SK-N-SH (cell line): ENCODE measurements at regions not wholly inside any gene's neighbourhood (a gene's known extent, or its start where the extent isn't known, plus 50 kb on each side); places are given as distances from the start of the nearest gene placed in this dataset.

Source experiments
- CTCF ChIA-PET: fragments of 300-600, 350-600 bp; formaldehyde crosslinking; extraction: SDS; loops from one replicate; lab custom pipeline; 2021; lab: Yijun Ruan, JAX
- POLR2A ChIA-PET: fragments of 350-600 bp; sonication (Branson Sonifier 250); formaldehyde crosslinking; extraction: SDS; loops from one replicate; lab custom pipeline; 2020; ENCODE audit warnings: antibody characterized with exemption, inconsistent platforms; lab: Yijun Ruan, JAX
- DNase-seq: peaks from one replicate; pipeline ENCODE4 v3.0.0; 2012
- H2AFZ ChIP-seq: fragments of 200-600 bp; sonication (generic); 2 replicates; pipeline ENCODE4 v1.8.1; 2016; ENCODE audit warnings: antibody characterized with exemption, mild to moderate bottlenecking, low read depth
- H3F3A ChIP-seq: fragments of 200-600 bp; sonication (generic); replicated peaks from 2 replicates; pipeline ENCODE3; 2016; ENCODE audit warnings: antibody characterized with exemption, mild to moderate bottlenecking; ENCODE audit not compliant: insufficient read depth
- H3K27ac ChIP-seq, 2 experiments: fragments of 200-500 bp in 1 of 2; fragments of 200-600 bp in 1 of 2; sonication (Bioruptor generic) in 1 of 2; sonication (generic), shearing (Covaris generic) in 1 of 2; 2 replicates each; pipeline versions ENCODE4 v1.5.1 to v1.6.1; 2014 to 2016; ENCODE audit warnings: low read depth in 2 of 2, inconsistent platforms in 1 of 2, low read length in 1 of 2, mild to moderate bottlenecking in 1 of 2, mixed read lengths in 1 of 2
- H3K27me3 ChIP-seq: fragments of 200-600 bp; sonication (generic), shearing (Covaris generic); 2 replicates; pipeline ENCODE4 v1.6.1; 2016; ENCODE audit warnings: mixed run types; ENCODE audit not compliant: insufficient read depth
- H3K36me3 ChIP-seq, 2 experiments: fragments of 200-500 bp in 1 of 2; fragments of 200-600 bp in 1 of 2; sonication (Bioruptor generic) in 1 of 2; sonication (generic) in 1 of 2; replicated peaks in 1 of 2; 2 replicates each; pipeline versions ENCODE3 to v1.5.1; 2014 to 2016; ENCODE audit warnings: low read length in 1 of 2, mild to moderate bottlenecking in 1 of 2; ENCODE audit not compliant: insufficient read depth in 2 of 2, control insufficient read depth in 1 of 2
- H3K4me1 ChIP-seq, 2 experiments: fragments of 200-500 bp in 1 of 2; fragments of 200-600 bp in 1 of 2; sonication (Bioruptor generic) in 1 of 2; sonication (generic), shearing (Covaris generic) in 1 of 2; 2 replicates each; pipeline versions ENCODE4 v1.5.1 to v1.6.1; 2014 to 2016; ENCODE audit warnings: low read depth in 1 of 2, low read length in 1 of 2, mixed run types in 1 of 2; ENCODE audit not compliant: insufficient read depth in 2 of 2, control insufficient read depth in 1 of 2
- H3K4me2 ChIP-seq: fragments of 200-600 bp; sonication (generic), shearing (Covaris generic); 2 replicates; pipeline ENCODE4 v1.6.1; 2017; ENCODE audit warnings: mixed run types
- H3K4me3 ChIP-seq, 2 experiments: fragments of 200-500 bp in 1 of 2; fragments of 200-600 bp in 1 of 2; sonication (Bioruptor generic) in 1 of 2; sonication (generic), shearing (Covaris generic) in 1 of 2; 2 replicates each; pipeline versions ENCODE4 v1.5.1 to v1.8.1; 2014 to 2016; ENCODE audit warnings: low read depth in 2 of 2, inconsistent platforms in 1 of 2, low read length in 1 of 2, mild to moderate bottlenecking in 1 of 2, mixed read lengths in 1 of 2, moderate library complexity in 1 of 2
- H3K79me2 ChIP-seq: fragments of 200-600 bp; sonication (generic); 2 replicates; pipeline ENCODE4 v1.8.1; 2017; ENCODE audit warnings: mild to moderate bottlenecking; ENCODE audit not compliant: insufficient read depth
- H3K9ac ChIP-seq: fragments of 200-600 bp; sonication (generic); 2 replicates; pipeline ENCODE4 v1.6.1; 2017; ENCODE audit warnings: mixed run types
- H3K9me2 ChIP-seq: fragments of 200-600 bp; sonication (generic); 2 replicates; pipeline ENCODE4 v1.6.1; 2017; ENCODE audit warnings: mixed run types
- H3K9me3 ChIP-seq: fragments of 200-600 bp; sonication (generic); 2 replicates; pipeline ENCODE4 v1.6.1; 2017; ENCODE audit warnings: mixed run types, mild to moderate bottlenecking, moderate library complexity
- H4K20me1 ChIP-seq: fragments of 200-600 bp; sonication (generic); 2 replicates; pipeline ENCODE4 v1.6.1; 2017; ENCODE audit warnings: mild to moderate bottlenecking, mixed run types; ENCODE audit not compliant: insufficient read depth
- CHD2 ChIP-seq: fragments of 150-350 bp; IDR thresholded peaks from 2 replicates; pipeline ENCODE4 v1.6.1; 2018; ENCODE audit warnings: low read length; ENCODE audit not compliant: partially characterized antibody
- ELF1 ChIP-seq: IDR thresholded peaks from 2 replicates; pipeline ENCODE4 v1.4.0; 2012
- EP300 ChIP-seq, 2 experiments: IDR thresholded peaks; 2 replicates each; pipeline versions ENCODE4 v1.4.0 to v1.6.1; 2012; ENCODE audit warnings: borderline replicate concordance in 1 of 2, low read depth in 1 of 2, low read length in 1 of 2
- EZH2phosphoT487 ChIP-seq: fragments of 200-600 bp; sonication (generic); IDR thresholded peaks from 2 replicates; pipeline ENCODE4 v1.6.1; 2017; ENCODE audit warnings: low read depth, mixed run types, mild to moderate bottlenecking, antibody characterized with exemption, moderate library complexity, borderline replicate concordance
- GABPA ChIP-seq: IDR thresholded peaks from 2 replicates; pipeline ENCODE4 v1.4.0; 2012; ENCODE audit warnings: low read depth, mild to moderate bottlenecking
- MEF2A ChIP-seq: IDR thresholded peaks from 2 replicates; pipeline ENCODE4 v1.4.0; 2012; ENCODE audit warnings: low read depth, borderline replicate concordance
- NFIC ChIP-seq: IDR thresholded peaks from 2 replicates; pipeline ENCODE4 v1.4.0; 2012; ENCODE audit warnings: borderline replicate concordance
- NRF1 ChIP-seq: IDR thresholded peaks from 2 replicates; pipeline ENCODE4 v1.6.1; 2012; ENCODE audit warnings: low read depth, mild to moderate bottlenecking, low read length
- RCOR1 ChIP-seq: fragments of 150-350 bp; IDR thresholded peaks from 2 replicates; pipeline ENCODE4 v1.6.1; 2017; ENCODE audit warnings: antibody characterized with exemption, low read length
- RFX5 ChIP-seq: IDR thresholded peaks from 2 replicates; pipeline ENCODE4 v1.6.1; 2012; ENCODE audit warnings: mild to moderate bottlenecking, improper control_type of control experiment, low read length
- SIN3A ChIP-seq: IDR thresholded peaks from 2 replicates; pipeline ENCODE4 v1.6.1; 2012; ENCODE audit warnings: low read depth, mild to moderate bottlenecking, low read length, moderate library complexity, borderline replicate concordance
- TCF12 ChIP-seq: IDR thresholded peaks from 2 replicates; pipeline ENCODE4 v1.4.0; 2012
- TEAD4 ChIP-seq: IDR thresholded peaks from 2 replicates; pipeline ENCODE4 v1.4.0; 2012; ENCODE audit warnings: mild to moderate bottlenecking, borderline replicate concordance; ENCODE audit not compliant: insufficient read depth
- YY1 ChIP-seq: IDR thresholded peaks from 2 replicates; pipeline ENCODE4 v1.4.0; 2012; ENCODE audit warnings: low read depth, mild to moderate bottlenecking
- WGBS: methylation state at CpG from one replicate; pipeline ENCODE4 v1.1.6; 2017; ENCODE audit warnings: low lambda C conversion rate; 5-methylcytosine and 5-hydroxymethylcytosine counted together
- TF ChIP-seq, protein P1 (sequence below): fragments of 200-600 bp; sonication (generic); IDR thresholded peaks from 2 replicates; pipeline ENCODE4 v1.6.1; 2017; ENCODE audit warnings: antibody characterized with exemption, mild to moderate bottlenecking, moderate library complexity
- TF ChIP-seq, protein P2 (sequence below): IDR thresholded peaks from 2 replicates; pipeline ENCODE4 v1.6.1; 2012; ENCODE audit warnings: mild to moderate bottlenecking, low read depth, low read length, moderate library complexity
- TF ChIP-seq, protein P3 (sequence below): IDR thresholded peaks from 2 replicates; pipeline ENCODE4 v1.4.0; 2012; ENCODE audit warnings: low read depth, borderline replicate concordance
- TF ChIP-seq, protein P4 (sequence below): IDR thresholded peaks from 2 replicates; pipeline ENCODE4 v1.4.0; 2012; ENCODE audit warnings: low read depth, borderline replicate concordance
- TF ChIP-seq, protein P5 (sequence below): IDR thresholded peaks from 2 replicates; pipeline ENCODE4; 2012
- TF ChIP-seq, protein P6 (sequence below): fragments of 150-350 bp; IDR thresholded peaks from 2 replicates; pipeline ENCODE4 v1.6.1; 2016; ENCODE audit warnings: mild to moderate bottlenecking, low read depth, low read length

DNA sequence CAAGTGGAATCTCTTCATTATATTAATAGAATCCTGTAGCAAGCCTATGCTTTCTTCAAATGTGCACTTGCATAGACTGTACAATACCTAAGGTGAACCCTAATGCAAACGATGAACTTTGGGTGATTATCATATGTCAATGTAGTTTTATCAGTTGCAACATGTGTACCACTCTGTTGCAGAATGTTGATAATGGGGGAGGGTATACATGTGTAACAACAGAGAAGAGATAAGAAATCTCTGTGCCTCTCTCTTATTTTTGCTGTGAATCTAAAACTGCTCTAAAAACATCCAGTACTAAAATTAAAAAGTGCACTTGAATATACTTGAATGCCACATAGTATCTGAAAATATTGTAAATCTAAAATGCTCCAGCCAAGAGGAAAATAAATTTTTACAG lies 820.8 kb upstream of the MIR17HG start:
- POLR2A ChIA-PET, result no interaction called here
- no peak overlapping the region for H3K4me2 ChIP-seq
- no peak overlapping the region for H3K9ac ChIP-seq
- H4K20me1 ChIP-seq, result no peaks in the 10 kb centered on the region
- 14% methylated on average over 1 of the region's 1 CpG for WGBS
- no peaks in the 10 kb centered on the region for H3K27me3 ChIP-seq
- no peaks in the 10 kb centered on the region for H3K9me2 ChIP-seq
- H3K4me1 ChIP-seq, result no peaks in the 10 kb centered on the region
- no peaks in the 10 kb centered on the region for H3F3A ChIP-seq
- no peak for DNase-seq
- H3K9me3 ChIP-seq, result no peaks in the 10 kb centered on the region
- CTCF ChIA-PET, result no interaction called here
- no peak overlapping the region for H3K27ac ChIP-seq
- H3K79me2 ChIP-seq, result no peaks in the 10 kb centered on the region
- H3K4me3 ChIP-seq, result no peak overlapping the region
- TF ChIP-seq EZH2phosphoT487 (no peak), YY1 (no peak), GABPA (no peak), RCOR1 (no peak), RFX5 (no peak), EP300 (IDR thresholded peaks at IDR 0.05; ENCODE audit: borderline replicate concordance in 1 of 2, low read depth in 1 of 2, low read length in 1 of 2) (no peak), ELF1 (no peak), NFIC (no peak), CHD2 (no peak), TEAD4 (no peak), SIN3A (no peak), MEF2A (no peak), NRF1 (no peak), TCF12 (no peak)
- TF ChIP-seq, protein P1, sequence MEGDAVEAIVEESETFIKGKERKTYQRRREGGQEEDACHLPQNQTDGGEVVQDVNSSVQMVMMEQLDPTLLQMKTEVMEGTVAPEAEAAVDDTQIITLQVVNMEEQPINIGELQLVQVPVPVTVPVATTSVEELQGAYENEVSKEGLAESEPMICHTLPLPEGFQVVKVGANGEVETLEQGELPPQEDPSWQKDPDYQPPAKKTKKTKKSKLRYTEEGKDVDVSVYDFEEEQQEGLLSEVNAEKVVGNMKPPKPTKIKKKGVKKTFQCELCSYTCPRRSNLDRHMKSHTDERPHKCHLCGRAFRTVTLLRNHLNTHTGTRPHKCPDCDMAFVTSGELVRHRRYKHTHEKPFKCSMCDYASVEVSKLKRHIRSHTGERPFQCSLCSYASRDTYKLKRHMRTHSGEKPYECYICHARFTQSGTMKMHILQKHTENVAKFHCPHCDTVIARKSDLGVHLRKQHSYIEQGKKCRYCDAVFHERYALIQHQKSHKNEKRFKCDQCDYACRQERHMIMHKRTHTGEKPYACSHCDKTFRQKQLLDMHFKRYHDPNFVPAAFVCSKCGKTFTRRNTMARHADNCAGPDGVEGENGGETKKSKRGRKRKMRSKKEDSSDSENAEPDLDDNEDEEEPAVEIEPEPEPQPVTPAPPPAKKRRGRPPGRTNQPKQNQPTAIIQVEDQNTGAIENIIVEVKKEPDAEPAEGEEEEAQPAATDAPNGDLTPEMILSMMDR, result no peak
- TF ChIP-seq, protein P2, sequence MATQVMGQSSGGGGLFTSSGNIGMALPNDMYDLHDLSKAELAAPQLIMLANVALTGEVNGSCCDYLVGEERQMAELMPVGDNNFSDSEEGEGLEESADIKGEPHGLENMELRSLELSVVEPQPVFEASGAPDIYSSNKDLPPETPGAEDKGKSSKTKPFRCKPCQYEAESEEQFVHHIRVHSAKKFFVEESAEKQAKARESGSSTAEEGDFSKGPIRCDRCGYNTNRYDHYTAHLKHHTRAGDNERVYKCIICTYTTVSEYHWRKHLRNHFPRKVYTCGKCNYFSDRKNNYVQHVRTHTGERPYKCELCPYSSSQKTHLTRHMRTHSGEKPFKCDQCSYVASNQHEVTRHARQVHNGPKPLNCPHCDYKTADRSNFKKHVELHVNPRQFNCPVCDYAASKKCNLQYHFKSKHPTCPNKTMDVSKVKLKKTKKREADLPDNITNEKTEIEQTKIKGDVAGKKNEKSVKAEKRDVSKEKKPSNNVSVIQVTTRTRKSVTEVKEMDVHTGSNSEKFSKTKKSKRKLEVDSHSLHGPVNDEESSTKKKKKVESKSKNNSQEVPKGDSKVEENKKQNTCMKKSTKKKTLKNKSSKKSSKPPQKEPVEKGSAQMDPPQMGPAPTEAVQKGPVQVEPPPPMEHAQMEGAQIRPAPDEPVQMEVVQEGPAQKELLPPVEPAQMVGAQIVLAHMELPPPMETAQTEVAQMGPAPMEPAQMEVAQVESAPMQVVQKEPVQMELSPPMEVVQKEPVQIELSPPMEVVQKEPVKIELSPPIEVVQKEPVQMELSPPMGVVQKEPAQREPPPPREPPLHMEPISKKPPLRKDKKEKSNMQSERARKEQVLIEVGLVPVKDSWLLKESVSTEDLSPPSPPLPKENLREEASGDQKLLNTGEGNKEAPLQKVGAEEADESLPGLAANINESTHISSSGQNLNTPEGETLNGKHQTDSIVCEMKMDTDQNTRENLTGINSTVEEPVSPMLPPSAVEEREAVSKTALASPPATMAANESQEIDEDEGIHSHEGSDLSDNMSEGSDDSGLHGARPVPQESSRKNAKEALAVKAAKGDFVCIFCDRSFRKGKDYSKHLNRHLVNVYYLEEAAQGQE, result no peak
- TF ChIP-seq, protein P3, sequence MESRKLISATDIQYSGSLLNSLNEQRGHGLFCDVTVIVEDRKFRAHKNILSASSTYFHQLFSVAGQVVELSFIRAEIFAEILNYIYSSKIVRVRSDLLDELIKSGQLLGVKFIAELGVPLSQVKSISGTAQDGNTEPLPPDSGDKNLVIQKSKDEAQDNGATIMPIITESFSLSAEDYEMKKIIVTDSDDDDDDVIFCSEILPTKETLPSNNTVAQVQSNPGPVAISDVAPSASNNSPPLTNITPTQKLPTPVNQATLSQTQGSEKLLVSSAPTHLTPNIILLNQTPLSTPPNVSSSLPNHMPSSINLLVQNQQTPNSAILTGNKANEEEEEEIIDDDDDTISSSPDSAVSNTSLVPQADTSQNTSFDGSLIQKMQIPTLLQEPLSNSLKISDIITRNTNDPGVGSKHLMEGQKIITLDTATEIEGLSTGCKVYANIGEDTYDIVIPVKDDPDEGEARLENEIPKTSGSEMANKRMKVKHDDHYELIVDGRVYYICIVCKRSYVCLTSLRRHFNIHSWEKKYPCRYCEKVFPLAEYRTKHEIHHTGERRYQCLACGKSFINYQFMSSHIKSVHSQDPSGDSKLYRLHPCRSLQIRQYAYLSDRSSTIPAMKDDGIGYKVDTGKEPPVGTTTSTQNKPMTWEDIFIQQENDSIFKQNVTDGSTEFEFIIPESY, result no peak
- TF ChIP-seq, protein P4, sequence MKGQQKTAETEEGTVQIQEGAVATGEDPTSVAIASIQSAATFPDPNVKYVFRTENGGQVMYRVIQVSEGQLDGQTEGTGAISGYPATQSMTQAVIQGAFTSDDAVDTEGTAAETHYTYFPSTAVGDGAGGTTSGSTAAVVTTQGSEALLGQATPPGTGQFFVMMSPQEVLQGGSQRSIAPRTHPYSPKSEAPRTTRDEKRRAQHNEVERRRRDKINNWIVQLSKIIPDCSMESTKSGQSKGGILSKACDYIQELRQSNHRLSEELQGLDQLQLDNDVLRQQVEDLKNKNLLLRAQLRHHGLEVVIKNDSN, result no peak
- TF ChIP-seq, protein P5, sequence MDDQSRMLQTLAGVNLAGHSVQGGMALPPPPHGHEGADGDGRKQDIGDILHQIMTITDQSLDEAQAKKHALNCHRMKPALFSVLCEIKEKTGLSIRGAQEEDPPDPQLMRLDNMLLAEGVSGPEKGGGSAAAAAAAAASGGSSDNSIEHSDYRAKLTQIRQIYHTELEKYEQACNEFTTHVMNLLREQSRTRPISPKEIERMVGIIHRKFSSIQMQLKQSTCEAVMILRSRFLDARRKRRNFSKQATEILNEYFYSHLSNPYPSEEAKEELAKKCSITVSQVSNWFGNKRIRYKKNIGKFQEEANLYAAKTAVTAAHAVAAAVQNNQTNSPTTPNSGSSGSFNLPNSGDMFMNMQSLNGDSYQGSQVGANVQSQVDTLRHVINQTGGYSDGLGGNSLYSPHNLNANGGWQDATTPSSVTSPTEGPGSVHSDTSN, result no peak
- TF ChIP-seq, protein P6, sequence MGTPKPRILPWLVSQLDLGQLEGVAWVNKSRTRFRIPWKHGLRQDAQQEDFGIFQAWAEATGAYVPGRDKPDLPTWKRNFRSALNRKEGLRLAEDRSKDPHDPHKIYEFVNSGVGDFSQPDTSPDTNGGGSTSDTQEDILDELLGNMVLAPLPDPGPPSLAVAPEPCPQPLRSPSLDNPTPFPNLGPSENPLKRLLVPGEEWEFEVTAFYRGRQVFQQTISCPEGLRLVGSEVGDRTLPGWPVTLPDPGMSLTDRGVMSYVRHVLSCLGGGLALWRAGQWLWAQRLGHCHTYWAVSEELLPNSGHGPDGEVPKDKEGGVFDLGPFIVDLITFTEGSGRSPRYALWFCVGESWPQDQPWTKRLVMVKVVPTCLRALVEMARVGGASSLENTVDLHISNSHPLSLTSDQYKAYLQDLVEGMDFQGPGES, result no peak
- H3K36me3 ChIP-seq, result no peaks in the 10 kb centered on the region
- H2AFZ ChIP-seq, result no peak overlapping the region
